Natural killer cell treated with Interleukin-12 subunit alpha and Interleukin-12 subunit beta and Interleukin-15 and Interleukin-18, amount 100 ng/mL, for 72 hours (primary cell): ENCODE measurements at regions not wholly inside any gene's neighbourhood (a gene's known extent, or its start where the extent isn't known, plus 50 kb on each side); places are given as distances from the start of the nearest gene placed in this dataset.

Experiments
- ATAC-seq, 2 donors: fragments of 150-1000 bp; cut with Tn5 transposase in 1 of 2; sonication (Bioruptor Pico), chemical (Tn5 transposase) in 1 of 2; 2 replicates each; pipeline ENCODE4 v1.10.0; 2021
- DNase-seq: peaks from one replicate; pipeline ENCODE4 v3.0.0; 2022; ENCODE audit warnings: low spot score
- H3K27ac Mint-ChIP-seq, 2 donors: 1 replicate in 1 of 2; 2 replicates in 1 of 2; pipeline ENCODE4 v1.8.0; 2022; ENCODE audit warnings: mixed read lengths in 2 of 2, mild to moderate bottlenecking in 1 of 2, moderate library complexity in 1 of 2
- H3K27me3 Mint-ChIP-seq, 2 donors: 1 replicate in 1 of 2; 2 replicates in 1 of 2; pipeline ENCODE4 v1.8.0; 2022; ENCODE audit warnings: mixed read lengths in 2 of 2
- H3K36me3 Mint-ChIP-seq: one replicate; pipeline ENCODE4 v1.8.0; 2022; ENCODE audit warnings: mixed read lengths
- H3K4me1 Mint-ChIP-seq, 2 donors: 1 replicate in 1 of 2; 2 replicates in 1 of 2; pipeline ENCODE4 v1.8.0; 2022; ENCODE audit warnings: low read depth in 2 of 2, mixed read lengths in 2 of 2, mild to moderate bottlenecking in 1 of 2
- H3K4me3 Mint-ChIP-seq: one replicate; pipeline ENCODE4 v1.8.0; 2022; ENCODE audit warnings: mixed read lengths
- H3K9me3 Mint-ChIP-seq: 2 replicates; pipeline ENCODE4 v1.8.0; 2022; ENCODE audit warnings: mixed read lengths

DNA sequence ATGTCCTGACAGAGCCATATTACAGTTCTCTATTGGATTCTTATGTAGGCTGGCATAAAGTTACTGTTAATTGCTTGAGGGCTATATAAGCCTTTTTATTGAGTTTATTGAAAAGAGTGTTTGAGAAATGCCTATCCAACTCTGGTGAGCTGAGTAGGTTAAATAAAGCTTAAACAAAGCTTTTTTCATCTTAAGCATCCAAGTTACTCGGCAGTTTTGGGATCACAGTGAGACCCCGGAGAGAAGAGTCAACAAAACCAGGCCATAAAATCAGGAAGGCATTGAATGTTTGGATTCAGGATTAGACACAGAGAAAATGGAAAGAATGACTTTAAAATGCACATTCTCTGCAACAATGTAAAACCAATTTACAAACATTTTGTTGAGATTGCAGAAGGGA lies 588.5 kb downstream of the DACH1 start:
- no peak for DNase-seq
- Mint-ChIP-seq H3K27me3 (peaks cover 0 to 4% of the 10 kb centered on the region in 2 donors), H3K36me3 (no peaks in the 10 kb centered on the region), H3K4me1 (no peaks in the 10 kb centered on the region), H3K27ac (no peak overlapping the region), H3K9me3 (no peaks in the 10 kb centered on the region), H3K4me3 (no peak overlapping the region)
- ATAC-seq: no peak

DNA sequence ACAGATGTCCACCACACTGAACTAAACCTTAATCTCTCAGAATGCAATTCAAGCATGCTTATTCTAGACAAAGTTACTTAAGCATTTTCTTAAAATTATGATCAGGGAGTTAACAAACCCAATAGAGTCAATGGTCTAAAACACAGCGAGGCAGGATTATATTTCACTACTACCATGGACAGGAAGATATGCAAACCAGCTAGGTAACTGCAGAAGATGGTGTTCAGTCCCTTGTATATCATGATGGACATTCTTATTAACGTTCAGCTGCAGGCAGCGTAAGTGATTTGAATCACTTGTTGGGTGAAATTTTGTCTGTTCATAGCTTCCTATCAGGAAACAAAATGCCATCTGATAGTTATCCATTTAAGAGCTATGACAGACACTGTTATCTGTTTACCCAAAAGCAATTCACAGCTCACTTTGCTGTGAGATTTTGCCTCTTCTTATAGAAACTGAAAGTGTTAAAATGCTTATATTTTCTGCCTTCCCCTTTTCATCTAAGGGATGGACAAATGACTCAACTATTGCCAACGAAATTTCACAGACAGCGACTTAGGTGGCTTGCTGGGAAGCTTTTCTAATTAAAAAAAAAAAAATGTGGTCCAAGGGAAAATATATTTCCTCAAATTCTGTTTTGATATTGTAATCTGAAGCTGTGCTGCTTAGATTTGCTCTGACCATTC lies 591.9 kb downstream of the DACH1 start:
- no peak overlapping the region for H3K27ac Mint-ChIP-seq
- no peak for DNase-seq
- H3K4me3 Mint-ChIP-seq: no peak overlapping the region
- no peaks in the 10 kb centered on the region for H3K36me3 Mint-ChIP-seq
- H3K27me3 Mint-ChIP-seq: no peaks in the 10 kb centered on the region
- ATAC-seq: no peak
- H3K4me1 Mint-ChIP-seq: no peaks in the 10 kb centered on the region
- H3K9me3 Mint-ChIP-seq: no peaks in the 10 kb centered on the region

DNA sequence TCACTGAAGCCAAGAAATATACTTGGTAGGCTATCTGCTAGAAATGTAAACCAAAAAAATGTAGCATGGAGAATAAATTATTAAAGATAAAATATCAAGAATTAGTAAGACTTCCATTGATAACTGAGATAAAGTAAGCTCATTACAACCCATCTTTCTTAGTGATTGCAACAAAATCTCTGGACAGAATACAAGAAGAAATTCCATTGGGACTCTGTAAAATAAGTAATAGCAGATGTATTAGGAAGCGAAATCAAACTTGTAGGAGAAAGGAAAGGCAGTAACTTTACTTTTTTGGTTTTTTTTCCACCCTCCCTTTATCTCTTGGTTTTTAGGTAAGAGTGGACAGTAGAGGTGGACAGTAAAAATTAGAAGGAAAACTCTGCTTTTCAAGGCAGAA lies 605.7 kb downstream of the DACH1 start:
- no peak overlapping the region for H3K4me3 Mint-ChIP-seq
- DNase-seq: no peak
- no peaks in the 10 kb centered on the region for H3K4me1 Mint-ChIP-seq
- H3K27ac Mint-ChIP-seq: no peak overlapping the region
- no peaks in the 10 kb centered on the region for H3K36me3 Mint-ChIP-seq
- ATAC-seq: no peak
- H3K27me3 Mint-ChIP-seq: no peaks in the 10 kb centered on the region
- no peaks in the 10 kb centered on the region for H3K9me3 Mint-ChIP-seq

DNA sequence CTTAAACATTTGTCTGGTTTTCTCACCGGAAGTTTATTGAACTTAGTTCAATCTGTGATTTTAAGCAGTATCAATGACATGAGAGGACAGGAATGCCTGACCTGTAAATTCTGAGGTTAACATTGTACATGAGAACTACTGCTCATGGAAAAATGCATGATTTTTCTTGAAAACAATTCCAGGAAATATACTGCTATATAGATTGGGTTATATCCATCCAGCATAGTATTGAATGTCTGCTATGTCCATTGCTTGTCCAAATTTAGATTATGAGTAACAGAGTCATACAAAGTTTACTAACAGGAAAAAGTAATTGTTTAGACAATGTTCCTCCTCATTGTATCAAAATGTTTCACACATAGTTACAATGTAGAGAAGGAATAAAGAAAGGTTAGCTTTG lies 606.8 kb downstream of the DACH1 start:
- no peak for ATAC-seq
- H3K4me3 Mint-ChIP-seq: no peak overlapping the region

DNA sequence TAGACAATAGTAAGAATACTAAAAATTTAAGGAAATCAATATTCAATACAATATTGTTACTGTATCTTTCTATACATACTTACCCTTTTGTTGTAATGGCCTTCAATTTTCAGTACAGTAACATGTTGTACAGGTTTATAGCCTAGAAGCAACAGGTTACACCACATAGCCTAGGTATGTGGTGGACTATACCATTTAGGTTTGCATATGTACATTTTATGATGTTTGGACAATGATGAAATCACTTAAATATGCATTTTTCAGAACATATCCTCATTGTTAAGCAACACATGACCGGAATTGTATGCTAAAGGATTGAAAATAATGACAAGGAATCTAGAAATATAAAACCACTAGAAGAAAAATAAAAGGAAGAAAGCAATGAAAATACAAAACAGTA lies 611.4 kb downstream of the DACH1 start:
- DNase-seq (no peak), ATAC-seq (no peak)
- H3K27me3 Mint-ChIP-seq: no peaks in the 10 kb centered on the region
- H3K4me1 Mint-ChIP-seq: no peaks in the 10 kb centered on the region
- H3K4me3 Mint-ChIP-seq: no peak overlapping the region
- peaks cover 3% of the 10 kb centered on the region for H3K9me3 Mint-ChIP-seq
- H3K27ac Mint-ChIP-seq: no peak overlapping the region
- no peaks in the 10 kb centered on the region for H3K36me3 Mint-ChIP-seq

More for the DNA sequence above, 606.8 kb downstream of the DACH1 start:
- H3K36me3 Mint-ChIP-seq: no peaks in the 10 kb centered on the region
- DNase-seq: no peak
- peaks cover 3% of the 10 kb centered on the region for H3K9me3 Mint-ChIP-seq
- H3K27ac Mint-ChIP-seq: no peak overlapping the region
- H3K4me1 Mint-ChIP-seq: no peaks in the 10 kb centered on the region
- H3K27me3 Mint-ChIP-seq: no peaks in the 10 kb centered on the region

DNA sequence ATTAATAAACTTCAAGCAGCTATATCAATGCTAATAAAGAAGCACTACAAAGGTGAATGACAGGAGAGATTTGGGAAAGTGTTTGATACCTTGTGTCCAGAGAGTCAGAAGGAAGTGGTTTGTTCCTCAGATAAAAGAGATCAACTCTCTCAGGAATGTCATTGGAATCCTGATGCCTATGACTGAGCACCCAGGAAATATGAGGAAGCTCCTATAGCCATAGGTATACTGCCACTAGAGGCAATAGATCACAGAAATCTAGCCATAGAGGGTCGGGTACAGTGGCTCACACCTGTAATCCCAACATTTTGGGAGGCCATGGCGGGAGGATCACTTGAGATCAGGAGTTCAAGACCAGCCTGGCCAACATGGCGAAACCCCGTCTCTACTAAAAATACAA lies 612.6 kb downstream of the DACH1 start:
- no peak overlapping the region for H3K27ac Mint-ChIP-seq
- no peaks in the 10 kb centered on the region for H3K27me3 Mint-ChIP-seq
- peaks cover 3% of the 10 kb centered on the region for H3K9me3 Mint-ChIP-seq
- no peak for ATAC-seq
- no peaks in the 10 kb centered on the region for H3K36me3 Mint-ChIP-seq
- H3K4me3 Mint-ChIP-seq: no peak overlapping the region
- DNase-seq: no peak
- no peaks in the 10 kb centered on the region for H3K4me1 Mint-ChIP-seq

DNA sequence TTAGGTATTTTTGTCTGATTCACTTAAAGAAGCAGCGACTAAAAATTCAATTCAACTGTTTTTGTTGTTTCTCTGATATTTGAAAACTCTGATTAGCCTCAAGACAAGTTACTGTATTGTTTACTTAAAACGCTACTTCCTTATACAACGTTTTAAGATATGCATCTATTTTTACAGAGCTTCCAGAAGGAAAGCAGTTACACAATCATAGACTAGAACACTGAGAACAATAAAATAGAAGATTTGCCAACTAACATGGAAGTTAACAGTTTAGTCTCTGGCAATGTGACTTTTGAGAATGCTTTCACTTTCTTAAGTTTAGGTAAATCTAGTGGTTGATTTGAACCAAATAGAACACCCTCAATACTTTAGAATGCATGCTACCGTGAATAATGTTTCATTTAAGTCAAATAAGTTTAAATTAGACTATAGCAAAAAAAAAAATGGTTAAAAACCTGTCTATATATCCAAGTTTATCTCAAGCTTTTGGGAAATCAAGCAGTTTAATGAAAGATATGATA lies 614.8 kb downstream of the DACH1 start:
- DNase-seq: no peak
- peaks cover 7% of the 10 kb centered on the region for H3K9me3 Mint-ChIP-seq
- H3K27me3 Mint-ChIP-seq: no peaks in the 10 kb centered on the region
- no peak for ATAC-seq
- H3K36me3 Mint-ChIP-seq: no peaks in the 10 kb centered on the region
- H3K4me1 Mint-ChIP-seq: no peaks in the 10 kb centered on the region
- no peak overlapping the region for H3K27ac Mint-ChIP-seq
- no peak overlapping the region for H3K4me3 Mint-ChIP-seq

DNA sequence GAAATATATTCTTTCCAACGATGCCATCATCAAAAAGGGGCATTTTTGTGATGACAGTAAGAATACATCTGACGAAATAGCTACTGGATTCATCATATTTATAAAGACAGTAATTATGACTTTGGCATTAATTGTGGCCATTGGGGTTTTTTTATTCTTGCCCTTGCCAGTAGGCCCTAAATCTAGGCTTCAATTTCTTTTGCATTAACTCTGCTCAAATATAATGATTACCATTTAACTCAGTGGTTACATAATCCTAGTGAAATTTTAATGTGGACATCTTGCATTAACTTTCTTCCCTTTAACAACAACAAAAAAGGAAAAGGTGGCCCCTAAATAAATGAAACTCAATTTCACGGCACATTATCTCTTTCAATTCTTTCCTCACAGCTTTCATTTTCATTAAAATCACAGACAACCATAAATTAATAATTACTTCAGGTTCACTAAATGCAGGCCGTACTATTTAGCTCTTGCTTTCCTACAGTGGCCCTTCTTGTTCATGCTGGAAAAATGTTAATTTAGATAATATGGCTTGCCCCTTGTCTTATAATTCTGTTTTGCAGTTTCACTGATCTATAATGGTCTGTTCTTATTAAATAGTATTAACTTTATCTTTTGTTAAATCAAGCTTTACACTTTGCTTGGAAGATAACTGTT lies 615.6 kb downstream of the DACH1 start:
- peaks cover 7% of the 10 kb centered on the region for H3K9me3 Mint-ChIP-seq
- no peaks in the 10 kb centered on the region for H3K27me3 Mint-ChIP-seq
- H3K4me3 Mint-ChIP-seq: no peak overlapping the region
- no peak overlapping the region for H3K27ac Mint-ChIP-seq
- ATAC-seq (no peak), DNase-seq (no peak)
- H3K36me3 Mint-ChIP-seq: no peaks in the 10 kb centered on the region
- H3K4me1 Mint-ChIP-seq: no peaks in the 10 kb centered on the region

DNA sequence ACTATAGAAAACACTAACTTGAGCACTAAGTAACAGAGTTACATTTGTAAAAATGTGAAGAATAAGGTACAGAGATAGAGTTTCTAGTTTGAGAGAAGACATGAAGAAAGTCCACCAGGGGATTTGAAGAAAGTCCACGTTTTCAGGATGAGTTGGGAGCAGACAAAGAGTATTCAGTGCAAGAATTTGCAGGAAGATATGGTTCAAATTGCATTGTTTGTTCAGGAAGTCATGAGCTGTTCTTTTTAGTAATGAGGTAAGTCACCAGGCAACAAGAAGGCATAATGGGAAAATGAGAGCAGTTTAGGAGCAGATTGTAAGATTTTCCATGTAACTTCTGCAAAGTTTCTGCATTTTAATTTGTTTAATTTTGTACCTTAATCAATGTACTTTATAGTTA lies 618.0 kb downstream of the DACH1 start:
- no peaks in the 10 kb centered on the region for H3K27me3 Mint-ChIP-seq
- ATAC-seq (no peak), DNase-seq (no peak)
- no peak overlapping the region for H3K4me3 Mint-ChIP-seq
- H3K9me3 Mint-ChIP-seq: peaks cover 4% of the 10 kb centered on the region
- no peaks in the 10 kb centered on the region for H3K36me3 Mint-ChIP-seq
- no peaks in the 10 kb centered on the region for H3K4me1 Mint-ChIP-seq
- no peak overlapping the region for H3K27ac Mint-ChIP-seq

DNA sequence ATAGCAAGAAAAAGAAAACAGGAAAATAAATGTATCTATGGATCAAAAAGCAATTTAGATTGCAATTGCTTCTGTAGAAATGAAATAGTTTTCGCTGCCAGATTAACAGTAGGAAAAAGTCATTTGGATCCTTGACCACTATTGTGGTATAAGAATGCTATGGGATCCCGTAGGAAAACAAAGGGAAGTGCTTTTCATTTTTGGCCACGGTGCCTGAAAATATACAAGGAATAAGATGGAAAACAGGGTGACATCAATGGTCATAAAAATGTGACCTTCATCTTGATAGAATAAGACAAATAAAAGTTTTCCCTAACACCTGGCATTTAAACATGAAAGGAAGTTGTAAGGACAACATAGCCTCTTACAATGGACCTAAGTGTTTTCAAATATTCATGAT lies 622.8 kb downstream of the DACH1 start:
- H3K36me3 Mint-ChIP-seq: no peaks in the 10 kb centered on the region
- no peak for ATAC-seq

DNA sequence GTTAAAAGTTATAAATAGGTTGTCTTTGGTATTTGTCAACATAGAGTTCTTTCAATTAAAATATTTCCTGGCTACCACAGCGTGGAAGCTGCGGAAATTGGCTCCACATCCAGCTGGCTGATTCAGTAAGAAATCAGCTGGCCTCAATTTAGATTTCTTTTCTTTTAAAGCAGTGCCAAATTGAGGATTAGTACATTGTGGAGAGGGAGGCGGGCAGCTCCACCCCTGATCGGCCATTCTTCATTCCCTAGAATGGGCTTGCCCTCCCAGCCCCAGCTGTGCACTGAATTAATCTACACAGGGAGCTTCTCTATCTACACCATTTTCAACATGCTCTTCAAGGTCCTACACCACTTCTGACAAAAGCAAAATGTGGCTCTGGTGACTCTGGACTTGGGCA lies 624.8 kb downstream of the DACH1 start:
- H3K9me3 Mint-ChIP-seq: no peaks in the 10 kb centered on the region
- no peaks in the 10 kb centered on the region for H3K4me1 Mint-ChIP-seq
- H3K36me3 Mint-ChIP-seq: no peaks in the 10 kb centered on the region
- H3K27ac Mint-ChIP-seq: no peak overlapping the region
- no peak for ATAC-seq
- no peaks in the 10 kb centered on the region for H3K27me3 Mint-ChIP-seq
- no peak overlapping the region for H3K4me3 Mint-ChIP-seq
- no peak for DNase-seq

More for the DNA sequence above, 622.8 kb downstream of the DACH1 start:
- Mint-ChIP-seq H3K4me3 (no peak overlapping the region), H3K27ac (no peak overlapping the region), H3K27me3 (no peaks in the 10 kb centered on the region), H3K9me3 (peaks cover 4% of the 10 kb centered on the region), H3K4me1 (no peaks in the 10 kb centered on the region)
- no peak for DNase-seq

DNA sequence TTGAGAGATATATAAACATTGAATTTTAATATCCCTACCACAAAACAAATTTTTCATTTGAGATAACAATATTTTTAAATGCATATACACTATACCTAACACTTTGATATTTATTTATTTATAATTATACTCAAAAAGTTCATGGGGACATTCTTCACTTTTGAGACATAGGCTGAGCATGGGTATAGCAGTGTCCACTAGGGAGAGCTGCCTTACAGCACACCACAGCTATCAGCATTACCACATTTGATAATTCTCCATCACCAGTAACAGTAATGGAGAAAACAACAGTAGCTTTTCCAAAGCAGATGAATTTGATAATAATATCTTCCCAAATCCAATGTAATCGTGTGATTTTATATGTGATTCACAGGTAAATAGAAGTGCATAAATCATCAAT lies 626.1 kb downstream of the DACH1 start:
- Mint-ChIP-seq H3K36me3 (no peaks in the 10 kb centered on the region), H3K4me3 (no peak overlapping the region), H3K4me1 (no peaks in the 10 kb centered on the region), H3K9me3 (no peaks in the 10 kb centered on the region), H3K27me3 (no peaks in the 10 kb centered on the region), H3K27ac (no peak overlapping the region)
- no peak for DNase-seq
- ATAC-seq: no peak

DNA sequence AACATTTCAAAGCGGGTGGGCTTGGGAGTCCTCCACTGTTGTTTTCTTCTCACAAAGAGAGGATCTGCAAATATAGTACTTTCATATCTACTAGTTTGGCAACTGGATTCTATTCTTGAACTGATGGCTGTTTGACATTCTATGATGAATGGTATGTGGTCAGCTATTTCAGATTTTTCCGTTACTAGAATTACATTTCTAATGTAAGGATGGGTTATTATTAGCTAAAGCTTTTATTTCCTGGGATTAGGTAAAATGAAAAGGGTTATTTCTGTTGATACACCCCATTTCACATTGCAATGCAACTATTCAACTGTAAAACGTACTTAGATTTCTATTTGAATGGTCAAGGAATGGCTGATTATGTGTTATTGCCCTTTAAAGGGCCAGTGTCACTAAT lies 629.7 kb downstream of the DACH1 start:
- Mint-ChIP-seq H3K4me1 (no peaks in the 10 kb centered on the region), H3K36me3 (no peaks in the 10 kb centered on the region), H3K9me3 (peaks cover 3% of the 10 kb centered on the region), H3K27me3 (no peaks in the 10 kb centered on the region), H3K27ac (no peak overlapping the region), H3K4me3 (no peak overlapping the region)
- DNase-seq (no peak), ATAC-seq (no peak)

DNA sequence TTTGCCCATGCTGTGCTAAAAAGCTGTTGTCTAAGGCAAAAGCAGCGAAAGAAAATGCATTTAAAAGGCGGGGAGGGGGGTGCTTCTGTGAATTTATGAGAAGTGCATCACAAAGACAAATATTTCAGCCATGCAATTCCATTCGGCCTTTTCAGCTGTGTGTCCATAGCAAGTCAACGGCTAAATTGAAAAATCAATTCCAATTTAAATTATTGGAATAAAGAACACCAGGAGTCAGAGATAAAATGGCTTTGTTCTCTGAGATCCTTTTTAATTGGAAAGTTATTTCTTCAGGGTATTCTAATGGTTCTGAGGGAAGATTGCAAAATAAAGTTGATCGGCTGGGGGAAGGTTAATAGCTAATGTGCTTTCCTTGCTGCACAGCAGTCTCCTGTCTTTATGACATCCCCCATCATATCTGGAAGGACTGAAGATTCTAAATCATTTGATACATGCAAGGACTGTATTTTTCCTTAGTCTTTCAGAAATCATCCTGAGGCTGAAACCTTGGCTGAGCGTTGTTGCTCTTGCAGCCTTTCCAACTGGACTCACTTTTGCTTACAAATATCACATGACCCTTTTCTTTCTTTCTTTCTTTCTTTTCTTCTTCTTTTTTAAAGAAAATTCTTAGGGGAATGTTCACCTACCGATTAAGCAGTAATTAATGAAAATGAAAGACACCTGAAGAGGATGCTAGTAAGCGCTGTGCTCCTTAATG lies 647.1 kb downstream of the DACH1 start:
- H3K4me3 Mint-ChIP-seq: no peak overlapping the region
- H3K4me1 Mint-ChIP-seq: no peaks in the 10 kb centered on the region
- ATAC-seq (no peak), DNase-seq (no peak)
- H3K27me3 Mint-ChIP-seq: no peaks in the 10 kb centered on the region
- H3K27ac Mint-ChIP-seq: no peak overlapping the region
- no peaks in the 10 kb centered on the region for H3K36me3 Mint-ChIP-seq
- H3K9me3 Mint-ChIP-seq: peaks cover 4% of the 10 kb centered on the region
